NCI-H146 treated with DMSO at 0.1 percent for 48 hours (cell line): ENCODE measurements at regions not wholly inside any gene's neighbourhood (a gene's known extent, or its start where the extent isn't known, plus 50 kb on each side); places are given as distances from the start of the nearest gene placed in this dataset.

Experiments used
- DNase-seq: peaks from one replicate; lab custom pipeline; 2025; ENCODE audit not compliant: unreplicated experiment; lab: John Stamatoyannopoulos, UW

GRCh38 chr6:126147291-126147815 lies 161.0 kb downstream of the TRMT11 start:
- DNase-seq = no peak

- no peak for DNase-seq
These were observed 162.5 kb downstream of the TRMT11 start for GRCh38 chr6:126148853-126149252.

GRCh38 chr6:126152372-126152745 lies 166.0 kb downstream of the TRMT11 start:
- DNase-seq = no peak

- DNase-seq = no peak
These were observed 167.3 kb downstream of the TRMT11 start for GRCh38 chr6:126153661-126154060.

GRCh38 chr6:126156973-126157372 lies 170.6 kb downstream of the TRMT11 start:
- no peak for DNase-seq

- DNase-seq = no peak
These were observed 172.2 kb upstream of the CENPW start for GRCh38 chr6:126167726-126168125.

GRCh38 chr6:126170433-126170832 lies 169.5 kb upstream of the CENPW start:
- no peak for DNase-seq

- DNase-seq = no peak
These were observed 168.9 kb upstream of the CENPW start for GRCh38 chr6:126170978-126171382.

- no peak for DNase-seq
These were observed 167.8 kb upstream of the CENPW start for GRCh38 chr6:126172131-126172530.

GRCh38 chr6:126173265-126173664 lies 166.7 kb upstream of the CENPW start:
- DNase-seq = no peak

- no peak for DNase-seq
These were observed 165.2 kb upstream of the CENPW start for GRCh38 chr6:126174697-126175096.

GRCh38 chr6:126175251-126175650 lies 164.7 kb upstream of the CENPW start:
- DNase-seq = no peak

GRCh38 chr6:126176282-126176681 lies 163.6 kb upstream of the CENPW start:
- DNase-seq = peak; percentile 52

- DNase-seq = no peak
These were observed 159.3 kb upstream of the CENPW start for GRCh38 chr6:126180585-126180984.

GRCh38 chr6:126181173-126181741 lies 158.7 kb upstream of the CENPW start:
- DNase-seq = no peak

- DNase-seq = no peak
These were observed 158.0 kb upstream of the CENPW start for GRCh38 chr6:126181890-126182289.

- peak; percentile 21 for DNase-seq
These were observed 157.1 kb upstream of the CENPW start for GRCh38 chr6:126182650-126183311.

- DNase-seq = no peak
These were observed 154.1 kb upstream of the CENPW start for GRCh38 chr6:126185774-126186173.

- DNase-seq = no peak
These were observed 151.5 kb upstream of the CENPW start for GRCh38 chr6:126188279-126188909.

GRCh38 chr6:126195625-126196236 lies 144.2 kb upstream of the CENPW start:
- DNase-seq = no peak

- peak; percentile 76 for DNase-seq
These were observed 141.3 kb upstream of the CENPW start for GRCh38 chr6:126198631-126199030.

GRCh38 chr6:126199466-126199865 lies 140.4 kb upstream of the CENPW start:
- DNase-seq = no peak
